22Rv1 (cell line): ENCODE measurements at regions not wholly inside any gene's neighbourhood (a gene's known extent, or its start where the extent isn't known, plus 50 kb on each side); places are given as distances from the start of the nearest gene placed in this dataset.

Experiments
- H3K27ac ChIP-seq: fragments of 450-650 bp; 2 replicates; pipeline ENCODE4 v1.5.1; 2017
- CTCF ChIP-seq: fragments of 450-650 bp; IDR thresholded peaks from 2 replicates; pipeline ENCODE4 v1.5.1; 2017; ENCODE audit warnings: mild to moderate bottlenecking
- ZFX ChIP-seq: fragments of 450-650 bp; IDR thresholded peaks from 2 replicates; pipeline ENCODE4 v1.6.1; 2017; ENCODE audit warnings: antibody characterized with exemption, borderline replicate concordance

- no peak for TF ChIP-seq ZFX
- TF ChIP-seq CTCF: no peak
- H3K27ac ChIP-seq: no peak overlapping the region
Measured at GRCh38 chr4:147084861-147085260, 139.2 kb upstream of the TTC29 start.

GRCh38 chr4:147085781-147086180, 140.1 kb upstream of the TTC29 start:
- H3K27ac ChIP-seq: no peak overlapping the region
- no peak for TF ChIP-seq CTCF
- TF ChIP-seq ZFX: no peak

GRCh38 chr4:147088146-147088545, 142.5 kb upstream of the TTC29 start:
- no peak for TF ChIP-seq CTCF
- no peak for TF ChIP-seq ZFX
- H3K27ac ChIP-seq: no peak overlapping the region

- TF ChIP-seq ZFX: no peak
- TF ChIP-seq CTCF: no peak
- no peak overlapping the region for H3K27ac ChIP-seq
Measured at GRCh38 chr4:147090486-147090885, 144.8 kb upstream of the TTC29 start.

GRCh38 chr4:147093206-147093605, 147.5 kb upstream of the TTC29 start:
- no peak overlapping the region for H3K27ac ChIP-seq
- TF ChIP-seq ZFX (no peak), CTCF (no peak)

GRCh38 chr4:147094238-147094637, 148.6 kb upstream of the TTC29 start:
- TF ChIP-seq ZFX (no peak), CTCF (peak; percentile 63)
- no peak overlapping the region for H3K27ac ChIP-seq

- TF ChIP-seq CTCF: peak; percentile 78
- no peak for TF ChIP-seq ZFX
- H3K27ac ChIP-seq: no peak overlapping the region
Measured at GRCh38 chr4:147096667-147097604, 151.3 kb upstream of the TTC29 start.
